D721Med (cell line): ENCODE measurements at regions not wholly inside any gene's neighbourhood (a gene's known extent, or its start where the extent isn't known, plus 50 kb on each side); places are given as distances from the start of the nearest gene placed in this dataset.

Source experiments
- DNase-seq: peaks from one replicate; pipeline ENCODE4 v3.0.0; 2011; ENCODE audit warnings: low spot score; ENCODE audit not compliant: insufficient read length
- FAIRE-seq: peaks from 2 replicates; lab custom pipeline; 2011; peaks lifted over from hg19 to GRCh38; lab: Jason Lieb, UNC
- CTCF ChIP-seq: IDR thresholded peaks from 2 replicates; pipeline ENCODE4 v1.5.1; 2012; ENCODE audit warnings: mild to moderate bottlenecking, control low read depth; ENCODE audit not compliant: insufficient read depth; ENCODE audit errors: missing control alignments

GRCh38 chr9:71620746-71621145 lies 147.6 kb downstream of the CEMIP2 start:
- FAIRE-seq (no peak), DNase-seq (no peak)
- no peak for TF ChIP-seq CTCF

GRCh38 chr9:71620331-71620730 lies 148.0 kb downstream of the CEMIP2 start:
- DNase-seq = no peak
- no peak for FAIRE-seq
- no peak for TF ChIP-seq CTCF

- no peak for TF ChIP-seq CTCF
- DNase-seq (no peak), FAIRE-seq (no peak)
Measured at GRCh38 chr9:71619926-71620325, 148.4 kb downstream of the CEMIP2 start.

- FAIRE-seq (no peak), DNase-seq (no peak)
- TF ChIP-seq CTCF = no peak
Measured at GRCh38 chr9:71614409-71615010, 153.8 kb downstream of the CEMIP2 start.

GRCh38 chr9:71612889-71613288 lies 155.4 kb downstream of the CEMIP2 start:
- DNase-seq (no peak), FAIRE-seq (no peak)
- TF ChIP-seq CTCF = no peak

GRCh38 chr9:71609448-71609830 lies 158.9 kb downstream of the CEMIP2 start:
- no peak for TF ChIP-seq CTCF
- FAIRE-seq (no peak), DNase-seq (no peak)

GRCh38 chr9:71608825-71609447 lies 159.4 kb downstream of the CEMIP2 start:
- TF ChIP-seq CTCF = no peak
- DNase-seq (no peak), FAIRE-seq (no peak)
